Common myeloid progenitor, CD34-positive (primary cell): ENCODE measurements at regions not wholly inside any gene's neighbourhood (a gene's known extent, or its start where the extent isn't known, plus 50 kb on each side); places are given as distances from the start of the nearest gene placed in this dataset.
A peak's percentile ranks its signal among the peaks of the same experiment; 100 is the strongest.

Experiments
- CTCF ChIA-PET: fragments of 350-600 bp; sonication (Branson Sonifier 250); formaldehyde crosslinking; loops from one replicate; lab custom pipeline; 2021; ENCODE audit warnings: antibody characterized with exemption; lab: Charles Lee
- POLR2A ChIA-PET: fragments of 350-600 bp; sonication (Branson Sonifier 250); formaldehyde crosslinking; loops from one replicate; lab custom pipeline; 2021; ENCODE audit warnings: antibody characterized with exemption; lab: Charles Lee
- DNase-seq, 3 donors: peaks; one replicate each; pipeline versions ENCODE4 v3.0.0 to v3.0.0-alpha.2; 2013
- H3K27ac ChIP-seq, 2 experiments: 1 replicate in 1 of 2; 2 replicates in 1 of 2; pipeline ENCODE4 v1.7.0; 2013; ENCODE audit warnings: inconsistent platforms in 2 of 2, low read length in 2 of 2, mild to moderate bottlenecking in 2 of 2, low read depth in 1 of 2, moderate library complexity in 1 of 2; ENCODE audit not compliant: severe bottlenecking in 2 of 2, insufficient read depth in 1 of 2, poor library complexity in 1 of 2
- H3K27me3 ChIP-seq, 5 experiments: replicated peaks in 2 of 5; 1 replicate in 3 of 5; 2 replicates in 2 of 5; pipeline versions ENCODE4 v1.6.1 to v1.7.0; 2013; ENCODE audit warnings: low read length in 4 of 5, mild to moderate bottlenecking in 2 of 5, moderate library complexity in 2 of 5, inconsistent platforms in 1 of 5; ENCODE audit not compliant: insufficient read depth in 5 of 5, control insufficient read depth in 4 of 5
- H3K36me3 ChIP-seq, 4 experiments: 1 replicate in 2 of 4; 2 replicates in 2 of 4; pipeline versions ENCODE4 v1.6.1 to v1.7.0; 2013; ENCODE audit warnings: low read length in 3 of 4, control low read depth in 1 of 4, mild to moderate bottlenecking in 1 of 4; ENCODE audit not compliant: control insufficient read depth in 4 of 4, insufficient read depth in 4 of 4
- H3K4me1 ChIP-seq, 4 experiments: 1 replicate in 3 of 4; 2 replicates in 1 of 4; pipeline versions ENCODE4 v1.6.1 to v1.7.1; 2013; ENCODE audit warnings: low read length in 3 of 4, mild to moderate bottlenecking in 3 of 4, control low read depth in 1 of 4, inconsistent platforms in 1 of 4, moderate library complexity in 1 of 4; ENCODE audit not compliant: control insufficient read depth in 4 of 4, insufficient read depth in 4 of 4; ENCODE audit errors: control extremely low read depth in 1 of 4
- H3K4me3 ChIP-seq, 7 experiments: 1 replicate in 4 of 7; 2 replicates in 3 of 7; pipeline versions ENCODE4 v1.5.1 to v1.7.0; 2013; ENCODE audit warnings: mild to moderate bottlenecking in 7 of 7, low read length in 6 of 7, moderate library complexity in 6 of 7, inconsistent platforms in 2 of 7, low read depth in 2 of 7, control low read depth in 1 of 7; ENCODE audit not compliant: insufficient read depth in 4 of 7, control insufficient read depth in 1 of 7; ENCODE audit errors: extremely low read depth in 1 of 7
- H3K9me3 ChIP-seq, 5 experiments: 1 replicate in 4 of 5; 2 replicates in 1 of 5; pipeline versions ENCODE4 v1.6.1 to v1.7.1; 2013; ENCODE audit warnings: low read length in 4 of 5, mild to moderate bottlenecking in 2 of 5, inconsistent platforms in 1 of 5, low read depth in 1 of 5, moderate library complexity in 1 of 5; ENCODE audit not compliant: control insufficient read depth in 4 of 5, insufficient read depth in 2 of 5; ENCODE audit errors: control extremely low read depth in 1 of 5
- WGBS: methylation state at CpG from one replicate; pipeline ENCODE4 v1.1.5; 2013; ENCODE audit not compliant: insufficient coverage; 5-methylcytosine and 5-hydroxymethylcytosine counted together

GRCh38 chr6:98759459-98759858, 74.9 kb upstream of the POU3F2 start:
- DNase-seq, result no peak
- Histone ChIP-seq H3K36me3 (no peaks in the 10 kb centered on the region), H3K4me3 (no peak overlapping the region), H3K27me3 (no peaks in the 10 kb centered on the region), H3K27ac (no peak overlapping the region), H3K4me1 (peaks cover 0 to 1% (median 0%) of the 10 kb centered on the region in 4 experiments), H3K9me3 (peaks cover 0 to 3% (median 0%) of the 10 kb centered on the region in 5 experiments)
- CTCF ChIA-PET, result interaction anchor here (1.3 kb wide), 1 partner anchor 10 kb away, joined by 4 read pairs; no protein-coding TSS in a partner anchor
- POLR2A ChIA-PET, result no interaction called here

DNA sequence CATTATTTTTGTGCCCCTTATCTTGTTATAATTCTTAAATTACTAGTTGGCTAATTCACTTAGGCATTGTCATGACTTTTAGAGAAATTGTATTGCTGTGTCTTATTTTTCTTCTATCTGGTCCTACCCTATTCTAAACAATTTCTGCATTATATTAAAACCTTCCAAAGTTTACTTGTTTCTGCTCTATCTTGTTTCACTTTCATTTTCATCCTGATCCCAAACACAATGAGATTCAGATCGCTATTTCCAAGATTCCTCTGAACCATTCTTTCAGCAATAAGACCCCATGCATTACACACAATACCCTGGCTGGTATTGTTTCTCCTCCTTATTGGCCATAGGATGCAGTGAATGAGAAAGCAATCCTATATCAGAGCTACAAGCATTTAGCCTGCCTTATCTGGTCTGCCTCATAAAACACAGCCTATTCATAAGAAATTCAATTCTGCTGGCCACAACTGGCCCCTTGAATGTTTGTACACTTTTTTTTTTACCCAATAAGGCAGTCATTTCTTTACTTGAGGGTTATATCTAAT, 69.9 kb upstream of the POU3F2 start:
- Histone ChIP-seq H3K4me3 (peak overlapping the region in 4 of 7 experiments; percentile 8 to 73 (median 52)), H3K27me3 (no peaks in the 10 kb centered on the region), H3K36me3 (no peaks in the 10 kb centered on the region), H3K9me3 (peaks cover 0 to 3% (median 0%) of the 10 kb centered on the region in 5 experiments), H3K4me1 (peaks cover 0 to 4% (median 0%) of the 10 kb centered on the region in 4 experiments), H3K27ac (no peak overlapping the region)
- no CpG with 5 or more reads among the region's 1 CpG for WGBS
- POLR2A ChIA-PET, result no interaction called here
- CTCF ChIA-PET, result no interaction called here
- peak in 2 of 3 donors; percentile 0 to 7 for DNase-seq

DNA sequence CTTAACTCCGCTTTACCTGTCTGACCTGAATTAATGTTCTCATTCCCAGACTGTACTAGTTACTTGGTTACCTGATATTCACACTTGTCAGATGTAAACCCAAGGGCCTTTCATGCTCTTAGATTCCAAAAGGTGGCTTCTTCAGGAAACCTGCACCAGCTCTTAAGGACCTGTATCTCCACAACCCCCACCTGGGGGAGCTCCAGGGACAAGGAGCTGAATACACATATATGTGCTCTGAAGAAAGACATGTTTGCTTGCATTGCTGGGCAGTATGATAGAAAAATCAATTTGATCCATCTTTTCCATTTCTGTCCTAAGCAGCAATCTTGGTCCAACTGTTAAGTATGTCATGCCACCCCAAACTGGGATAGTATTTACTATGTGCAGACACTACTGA, 64.8 kb upstream of the POU3F2 start:
- Histone ChIP-seq H3K4me1 (peaks cover 0 to 2% (median 0%) of the 10 kb centered on the region in 4 experiments), H3K27ac (no peak overlapping the region), H3K4me3 (no peak overlapping the region), H3K9me3 (no peaks in the 10 kb centered on the region), H3K36me3 (no peaks in the 10 kb centered on the region), H3K27me3 (peaks cover 0 to 5% (median 2%) of the 10 kb centered on the region in 5 experiments)
- peak; percentile 5 to 41 (median 17) for DNase-seq
- CTCF ChIA-PET, result interaction anchor here (1.0 to 1.3 kb wide), 2 partner anchors 75 to 345 kb away, joined by 3 to 4 read pairs; no protein-coding TSS in a partner anchor
- POLR2A ChIA-PET, result no interaction called here
- 100% methylated on average over 1 of the region's 1 CpG for WGBS

DNA sequence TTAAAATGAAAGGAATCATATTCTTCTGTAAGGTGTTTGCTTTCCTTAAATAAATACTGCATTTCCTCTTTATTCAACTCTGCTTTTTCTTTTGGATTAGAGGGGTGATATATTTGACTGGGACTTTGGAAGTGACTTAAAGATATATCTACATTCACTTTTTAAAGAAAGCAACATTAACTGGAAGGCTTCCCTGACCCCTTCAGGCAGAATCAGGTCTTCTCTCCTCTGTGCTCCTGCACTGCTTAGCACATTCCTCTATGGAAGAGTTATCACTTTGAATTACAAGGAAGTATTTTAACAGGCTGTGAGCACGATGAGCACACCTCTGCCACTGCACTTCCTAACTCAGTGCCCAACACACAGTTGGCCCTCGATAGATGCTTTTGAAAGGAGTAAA, 59.2 kb upstream of the POU3F2 start:
- DNase-seq, result no peak
- ChIA-PET CTCF (no interaction called here), POLR2A (no interaction called here)
- Histone ChIP-seq H3K27me3 (peaks cover 0 to 31% (median 10%) of the 10 kb centered on the region in 5 experiments), H3K36me3 (no peaks in the 10 kb centered on the region), H3K4me1 (no peaks in the 10 kb centered on the region), H3K27ac (no peak overlapping the region), H3K4me3 (no peak overlapping the region), H3K9me3 (no peaks in the 10 kb centered on the region)
- WGBS, result no CpG with 5 or more reads among the region's 2 CpGs

- Histone ChIP-seq H3K4me1 (no peaks in the 10 kb centered on the region), H3K4me3 (no peak overlapping the region), H3K27ac (no peak overlapping the region), H3K9me3 (no peaks in the 10 kb centered on the region), H3K27me3 (peaks cover 0 to 30% (median 11%) of the 10 kb centered on the region in 5 experiments), H3K36me3 (no peaks in the 10 kb centered on the region)
- POLR2A ChIA-PET, result no interaction called here
- DNase-seq, result no peak
- WGBS, result no CpG with 5 or more reads among the region's 1 CpG
- CTCF ChIA-PET, result interaction anchor here (1.0 kb wide), 1 partner anchor 10 kb away, joined by 3 read pairs; no protein-coding TSS in a partner anchor
Measured at GRCh38 chr6:98777762-98778161, 56.6 kb upstream of the POU3F2 start.

- no peak for DNase-seq
- CTCF ChIA-PET, result no interaction called here
Measured at GRCh38 chr6:98779618-98780017, 54.8 kb upstream of the POU3F2 start.

GRCh38 chr6:98782772-98783171, 51.6 kb upstream of the POU3F2 start:
- ChIA-PET CTCF (no interaction called here), POLR2A (no interaction called here)
- Histone ChIP-seq H3K4me1 (no peaks in the 10 kb centered on the region), H3K4me3 (no peak overlapping the region), H3K36me3 (no peaks in the 10 kb centered on the region), H3K9me3 (no peaks in the 10 kb centered on the region), H3K27ac (no peak overlapping the region), H3K27me3 (peaks cover 3 to 28% (median 11%) of the 10 kb centered on the region in 5 experiments)
- DNase-seq, result no peak
- no CpG with 5 or more reads among the region's 2 CpGs for WGBS

More at GRCh38 chr6:98779618-98780017, 54.8 kb upstream of the POU3F2 start:
- POLR2A ChIA-PET, result interaction anchor here (0.7 kb wide), 1 partner anchor 1983 kb away, joined by 3 read pairs; no protein-coding TSS in a partner anchor
- H3K27me3 ChIP-seq, result peaks cover 0 to 28% (median 6%) of the 10 kb centered on the region in 5 experiments
- no peaks in the 10 kb centered on the region for H3K36me3 ChIP-seq
- H3K27ac ChIP-seq, result no peak overlapping the region
- H3K9me3 ChIP-seq, result no peaks in the 10 kb centered on the region
- 85% methylated on average over 3 of the region's 3 CpGs for WGBS
- H3K4me3 ChIP-seq, result no peak overlapping the region
- no peaks in the 10 kb centered on the region for H3K4me1 ChIP-seq
